ENCODE measurements at regions not wholly inside any gene's neighbourhood (a gene's known extent, or its start where the extent isn't known, plus 50 kb on each side); places are given as distances from the start of the nearest gene placed in this dataset.

DNA sequence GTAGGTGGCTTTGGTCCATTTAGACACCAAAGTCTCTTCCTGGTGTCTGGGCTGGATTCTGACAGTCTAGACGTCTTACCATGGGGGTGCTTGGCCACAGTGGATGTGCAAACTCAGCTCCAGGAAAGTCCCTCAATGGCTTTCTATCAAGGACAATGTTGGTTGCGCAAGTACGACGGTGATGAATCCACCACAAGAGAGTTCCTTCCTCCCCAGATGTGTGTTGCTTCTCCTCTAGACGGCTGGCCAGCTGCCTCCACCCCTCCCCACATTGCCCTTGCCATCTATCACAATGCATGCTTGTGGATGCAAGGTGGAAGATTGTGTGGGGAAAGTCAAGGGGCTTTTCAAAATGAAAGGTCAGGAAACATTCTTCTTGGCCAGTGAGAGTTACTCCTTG lies 89.7 kb upstream of the IRX2 start:
- TF ChIP-seq, protein P1, sequence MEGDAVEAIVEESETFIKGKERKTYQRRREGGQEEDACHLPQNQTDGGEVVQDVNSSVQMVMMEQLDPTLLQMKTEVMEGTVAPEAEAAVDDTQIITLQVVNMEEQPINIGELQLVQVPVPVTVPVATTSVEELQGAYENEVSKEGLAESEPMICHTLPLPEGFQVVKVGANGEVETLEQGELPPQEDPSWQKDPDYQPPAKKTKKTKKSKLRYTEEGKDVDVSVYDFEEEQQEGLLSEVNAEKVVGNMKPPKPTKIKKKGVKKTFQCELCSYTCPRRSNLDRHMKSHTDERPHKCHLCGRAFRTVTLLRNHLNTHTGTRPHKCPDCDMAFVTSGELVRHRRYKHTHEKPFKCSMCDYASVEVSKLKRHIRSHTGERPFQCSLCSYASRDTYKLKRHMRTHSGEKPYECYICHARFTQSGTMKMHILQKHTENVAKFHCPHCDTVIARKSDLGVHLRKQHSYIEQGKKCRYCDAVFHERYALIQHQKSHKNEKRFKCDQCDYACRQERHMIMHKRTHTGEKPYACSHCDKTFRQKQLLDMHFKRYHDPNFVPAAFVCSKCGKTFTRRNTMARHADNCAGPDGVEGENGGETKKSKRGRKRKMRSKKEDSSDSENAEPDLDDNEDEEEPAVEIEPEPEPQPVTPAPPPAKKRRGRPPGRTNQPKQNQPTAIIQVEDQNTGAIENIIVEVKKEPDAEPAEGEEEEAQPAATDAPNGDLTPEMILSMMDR (IDR thresholded peaks at IDR 0.05; ENCODE audit: insufficient read depth, low read length, severe bottlenecking) = no peak
- Histone ChIP-seq H3K4me3 (ENCODE audit: low read depth, low read length) (no peak overlapping the region), H3K36me3 (ENCODE audit: control insufficient read depth, insufficient read depth, low read length) (no peaks in the 10 kb centered on the region), H3K27me3 (ENCODE audit: control insufficient read depth, insufficient read depth, low read length) (no peaks in the 10 kb centered on the region)
- DNase-seq (ENCODE audit: low read depth) (no peak), FAIRE-seq (no peak)

DNA sequence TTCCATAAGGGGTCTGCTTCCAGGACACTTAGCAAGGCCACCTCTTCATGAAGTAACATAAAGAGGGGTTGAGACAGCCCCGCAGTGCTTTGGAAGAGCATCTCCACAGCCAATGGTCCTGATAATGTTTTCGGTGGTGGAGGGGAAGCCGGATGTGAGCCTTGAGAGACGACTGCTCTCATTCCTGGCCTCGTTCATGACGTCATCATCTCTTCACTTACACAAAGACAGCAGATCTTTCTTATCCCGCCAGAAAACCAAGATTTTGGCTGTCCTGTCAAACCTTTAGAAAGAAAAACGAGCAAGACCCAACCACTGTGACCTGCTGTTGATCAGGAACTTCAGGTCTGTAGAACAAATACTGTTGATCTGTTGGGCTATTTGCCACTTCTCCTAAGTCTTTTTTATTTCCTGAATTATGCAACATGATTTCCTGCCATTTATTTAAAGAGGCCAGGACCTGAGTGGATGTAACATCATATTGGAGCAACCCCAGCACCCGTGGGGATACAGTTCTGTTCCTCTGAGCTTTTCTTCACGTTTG lies 89.0 kb upstream of the IRX2 start:
- TF ChIP-seq, protein P1 (IDR thresholded peaks at IDR 0.05; ENCODE audit: insufficient read depth, low read length, severe bottlenecking) = no peak
- no peak for FAIRE-seq
- DNase-seq (ENCODE audit: low read depth) = no peak
- H3K4me3 ChIP-seq (ENCODE audit: low read depth, low read length) = no peak overlapping the region
- H3K36me3 ChIP-seq (ENCODE audit: control insufficient read depth, insufficient read depth, low read length) = no peaks in the 10 kb centered on the region
- H3K27me3 ChIP-seq (ENCODE audit: control insufficient read depth, insufficient read depth, low read length) = no peaks in the 10 kb centered on the region

DNA sequence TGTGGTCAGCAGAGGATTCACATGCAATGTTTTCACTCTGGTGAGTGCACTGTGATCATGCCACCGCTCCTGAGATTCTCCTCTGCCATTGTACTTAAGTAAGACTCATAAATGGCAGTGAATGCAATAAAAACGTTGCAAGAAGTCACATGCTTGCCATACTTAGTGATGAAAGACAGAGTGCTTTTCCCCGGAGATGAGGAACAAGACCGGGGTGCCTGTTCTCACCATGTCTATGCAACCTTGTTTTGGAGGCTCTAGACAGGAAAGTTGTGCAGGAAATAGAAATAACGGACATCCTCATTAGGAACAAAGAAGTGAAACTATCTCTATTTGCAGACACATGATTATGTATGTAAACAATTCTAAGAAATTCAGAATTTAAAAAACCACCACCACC lies 84.7 kb upstream of the IRX2 start:
- Histone ChIP-seq H3K36me3 (ENCODE audit: control insufficient read depth, insufficient read depth, low read length) (no peaks in the 10 kb centered on the region), H3K27me3 (ENCODE audit: control insufficient read depth, insufficient read depth, low read length) (no peaks in the 10 kb centered on the region), H3K4me3 (ENCODE audit: low read depth, low read length) (no peak overlapping the region)
- TF ChIP-seq, protein P1 (IDR thresholded peaks at IDR 0.05; ENCODE audit: insufficient read depth, low read length, severe bottlenecking) = no peak
- no peak for FAIRE-seq
- no peak for DNase-seq (ENCODE audit: low read depth)

DNA sequence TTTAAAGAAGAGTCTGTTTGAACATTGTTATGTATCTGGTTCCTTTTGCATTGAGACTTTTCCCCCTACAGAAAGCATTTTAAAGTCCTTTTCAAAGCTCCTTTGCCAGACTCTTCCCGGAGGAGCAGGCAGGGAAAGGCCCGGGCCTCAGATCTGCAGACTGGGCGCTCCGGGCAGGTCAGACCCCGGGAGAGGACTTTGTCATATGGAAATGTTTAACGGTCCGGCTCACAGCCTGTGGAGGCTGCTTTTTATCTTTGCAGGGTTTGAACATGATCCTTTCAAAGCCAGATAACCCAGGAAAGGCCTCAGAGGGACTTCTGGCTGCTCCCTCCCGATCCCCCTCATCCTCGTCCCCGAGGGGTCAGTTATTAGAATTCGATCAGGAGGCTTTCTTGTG lies 82.1 kb upstream of the IRX2 start:
- TF ChIP-seq, protein P1 (IDR thresholded peaks at IDR 0.05; ENCODE audit: insufficient read depth, low read length, severe bottlenecking) = no peak
- Histone ChIP-seq H3K27me3 (ENCODE audit: control insufficient read depth, insufficient read depth, low read length) (no peaks in the 10 kb centered on the region), H3K4me3 (ENCODE audit: low read depth, low read length) (no peak overlapping the region), H3K36me3 (ENCODE audit: control insufficient read depth, insufficient read depth, low read length) (no peaks in the 10 kb centered on the region)
- FAIRE-seq (no peak), DNase-seq (ENCODE audit: low read depth) (no peak)

DNA sequence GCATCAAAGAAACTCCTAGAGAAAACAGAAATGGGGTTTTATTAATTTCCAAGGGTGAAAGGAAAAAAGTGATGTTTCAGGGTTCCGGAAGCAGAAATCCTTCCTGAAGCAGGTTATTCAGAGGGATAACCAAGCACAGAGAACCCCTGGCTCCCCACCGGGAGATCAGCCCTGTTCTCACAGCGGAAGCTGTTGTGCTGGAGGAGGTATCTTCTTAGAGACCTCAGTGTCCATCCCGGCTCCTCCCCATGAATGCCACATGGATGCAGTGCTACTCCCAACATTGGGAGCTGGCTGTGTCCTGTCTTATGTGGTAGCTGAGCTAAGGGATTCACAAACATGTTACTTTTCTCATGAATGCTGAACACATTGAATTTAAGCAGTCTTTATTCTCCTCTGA lies 80.9 kb upstream of the IRX2 start:
- Histone ChIP-seq H3K27me3 (ENCODE audit: control insufficient read depth, insufficient read depth, low read length) (no peaks in the 10 kb centered on the region), H3K36me3 (ENCODE audit: control insufficient read depth, insufficient read depth, low read length) (no peaks in the 10 kb centered on the region), H3K4me3 (ENCODE audit: low read depth, low read length) (no peak overlapping the region)
- FAIRE-seq (no peak), DNase-seq (ENCODE audit: low read depth) (no peak)
- TF ChIP-seq, protein P1 (IDR thresholded peaks at IDR 0.05; ENCODE audit: insufficient read depth, low read length, severe bottlenecking) = no peak

DNA sequence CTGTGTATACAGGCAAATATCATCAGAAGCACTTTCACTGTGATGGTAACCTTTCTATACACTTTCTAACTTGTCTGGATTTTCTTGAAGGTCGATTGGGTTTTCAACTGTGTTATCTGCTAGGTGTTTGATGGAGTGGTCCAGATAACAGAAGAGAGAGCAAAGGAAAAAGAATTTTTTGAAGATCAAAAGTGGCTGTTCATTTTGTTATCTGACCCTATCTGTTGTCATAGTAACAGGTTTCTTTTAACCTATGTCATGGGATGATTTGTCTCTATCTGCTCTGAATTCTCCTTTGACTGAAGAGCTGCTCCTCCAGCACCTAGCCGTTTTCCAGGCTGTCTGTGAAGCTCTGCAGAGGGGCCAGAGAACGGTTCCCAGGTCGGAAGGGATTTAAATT lies 77.8 kb upstream of the IRX2 start:
- no peak overlapping the region for H3K4me3 ChIP-seq (ENCODE audit: low read depth, low read length)
- no peaks in the 10 kb centered on the region for H3K36me3 ChIP-seq (ENCODE audit: control insufficient read depth, insufficient read depth, low read length)
- no peaks in the 10 kb centered on the region for H3K27me3 ChIP-seq (ENCODE audit: control insufficient read depth, insufficient read depth, low read length)
- TF ChIP-seq, protein P1 (IDR thresholded peaks at IDR 0.05; ENCODE audit: insufficient read depth, low read length, severe bottlenecking) = no peak
- FAIRE-seq = no peak
- no peak for DNase-seq (ENCODE audit: low read depth)
